Stimulated activated CD8-positive, alpha-beta memory T cell treated with anti-CD3 and anti-CD28 coated beads, Interleukin-7, amount 100 ng/mL, for 1 hour (primary cell): ENCODE measurements at regions not wholly inside any gene's neighbourhood (a gene's known extent, or its start where the extent isn't known, plus 50 kb on each side); places are given as distances from the start of the nearest gene placed in this dataset.

ENCODE experiments used
- DNase-seq, 2 donors: peaks; one replicate each; pipeline ENCODE4 v3.0.0-alpha.2; 2020; ENCODE audit warnings: low read depth in 2 of 2

DNA sequence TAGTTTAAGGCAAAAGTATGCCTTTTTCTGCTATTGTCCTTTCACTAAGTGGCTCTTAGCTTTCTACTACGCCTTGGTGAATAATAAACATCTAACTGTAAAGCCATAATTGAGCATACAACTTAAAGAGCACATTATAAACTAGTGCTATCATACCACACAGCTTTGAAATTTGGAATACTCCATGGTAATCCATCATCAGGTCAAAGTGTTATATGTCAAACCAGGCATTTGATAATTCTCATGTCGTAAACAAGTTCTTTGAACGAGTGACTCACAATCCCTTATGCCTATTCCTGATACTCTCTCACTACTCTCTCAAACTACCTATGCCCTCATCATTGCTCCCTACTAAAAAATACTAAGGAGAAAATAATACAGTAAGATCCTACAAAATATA, 60.3 kb upstream of the FMN2 start:
- DNase-seq: no peak

- no peak for DNase-seq
Observed at GRCh38 chr1:240033406-240033805, 58.3 kb upstream of the FMN2 start.

GRCh38 chr1:240036526-240036925, 55.2 kb upstream of the FMN2 start:
- no peak for DNase-seq
